ENCODE measurements at regions not wholly inside any gene's neighbourhood (a gene's known extent, or its start where the extent isn't known, plus 50 kb on each side); places are given as distances from the start of the nearest gene placed in this dataset.

- Histone ChIP-seq H3K79me1 (ENCODE audit: low read depth, low read length) (no peaks in the 10 kb centered on the region), H3K4me3 (ENCODE audit: extremely low read depth in 1 of 4, insufficient read depth in 2 of 4, low read depth in 3 of 4, low read length in 4 of 4) (no peak overlapping the region), H2BK12ac (ENCODE audit: low read depth, low read length) (no peak overlapping the region), H3K4me1 (replicated peaks in 1 of 4; ENCODE audit: control insufficient read depth in 3 of 4, insufficient read depth in 4 of 4, low read length in 3 of 4) (no peaks in the 10 kb centered on the region), H4K91ac (replicated peaks; ENCODE audit: insufficient read length, low read length) (no peak overlapping the region), H2BK20ac (ENCODE audit: low read length) (no peak overlapping the region), H3K27ac (ENCODE audit: low read depth, low read length) (no peak overlapping the region), H3K9ac (replicated peaks in 1 of 4; ENCODE audit: extremely low read depth in 1 of 4, low read depth in 3 of 4, low read length in 3 of 4) (no peak overlapping the region), H2AFZ (ENCODE audit: low read length) (0 out of 2 replicates have a peak overlapping the region, but pooled peaks have one; percentile 25), H3K4me2 (ENCODE audit: insufficient read depth in 1 of 2, low read depth in 2 of 2, low read length in 2 of 2) (no peak overlapping the region), H2BK5ac (ENCODE audit: low read depth, low read length) (no peak overlapping the region), H4K5ac (ENCODE audit: insufficient read length, low read depth, low read length) (no peak overlapping the region), H3K36me3 (ENCODE audit: control insufficient read depth in 2 of 4, insufficient read depth in 4 of 4, low read length in 3 of 4) (no peaks in the 10 kb centered on the region), H4K20me1 (replicated peaks in 1 of 2; ENCODE audit: control insufficient read depth in 1 of 2, insufficient read depth in 2 of 2, low read length in 2 of 2) (no peaks in the 10 kb centered on the region), H2AK5ac (ENCODE audit: low read depth, low read length) (no peak overlapping the region), H3K4ac (replicated peaks; ENCODE audit: insufficient read length, low read depth, low read length) (no peak overlapping the region), H3K56ac (replicated peaks; ENCODE audit: insufficient read length, low read depth, low read length) (no peak overlapping the region), H2BK120ac (replicated peaks; ENCODE audit: low read depth, low read length) (no peak overlapping the region), H3K23me2 (ENCODE audit: low read depth, low read length) (no peaks in the 10 kb centered on the region), H3K9me3 (ENCODE audit: insufficient read depth in 2 of 2, low read depth in 1 of 2, low read length in 1 of 2) (no peaks in the 10 kb centered on the region), H2BK15ac (ENCODE audit: low read length) (no peak overlapping the region), H3K23ac (ENCODE audit: insufficient read length) (no peak overlapping the region), H3K79me2 (ENCODE audit: control insufficient read depth in 1 of 2, insufficient read depth in 2 of 2, low read length in 2 of 2) (no peaks in the 10 kb centered on the region), H4K8ac (ENCODE audit: extremely low read depth, insufficient read depth, low read length) (no peak overlapping the region), H3K14ac (ENCODE audit: insufficient read length) (no peak overlapping the region), H3K18ac (ENCODE audit: extremely low read depth, low read length) (no peak overlapping the region), H3K27me3 (replicated peaks in 1 of 4; ENCODE audit: control insufficient read depth in 3 of 4, extremely low read depth in 1 of 4, insufficient read depth in 3 of 4, low read length in 3 of 4) (no peaks in the 10 kb centered on the region)
- FAIRE-seq = no peak
- ChIA-PET CTCF (ENCODE audit: partially characterized antibody) (no interaction called here), POLR2A (ENCODE audit: partially characterized antibody) (no interaction called here)
- TF ChIP-seq TBP (IDR thresholded peaks at IDR 0.05; ENCODE audit: low read depth, low read length) (no peak), KDM4A (IDR thresholded peaks at IDR 0.05; ENCODE audit: low read depth, low read length, severe bottlenecking) (no peak), SUZ12 (IDR thresholded peaks at IDR 0.05; ENCODE audit: low read length) (no peak), ASH2L (IDR thresholded peaks at IDR 0.05; ENCODE audit: low read length) (no peak)
- WGBS, 2 experiments (ENCODE audit: extremely low coverage in 1 of 2, insufficient coverage in 1 of 2, insufficient read length in 1 of 2, insufficient replicate concordance in 2 of 2, low coverage in 1 of 2, low lambda C conversion rate in 2 of 2, missing lambda C conversion rate in 1 of 2) = 95% methylated on average over 4 of the region's 4 CpGs; no CpG with 5 or more reads in 1 of the 2 experiments
- no peak for DNase-seq (ENCODE audit: low read depth in 1 of 2, low spot score in 2 of 2)
Measured at GRCh38 chr4:162245051-162245450, 81.3 kb upstream of the FSTL5 start.

Data from H1 (cell line).